MM.1S (cell line): ENCODE measurements at regions not wholly inside any gene's neighbourhood (a gene's known extent, or its start where the extent isn't known, plus 50 kb on each side); places are given as distances from the start of the nearest gene placed in this dataset.

Experiments
- DNase-seq: peaks from one replicate; pipeline ENCODE4 v3.0.0-alpha.2; 2015
- H2AFZ ChIP-seq: fragments of 300-600 bp; sonication (generic); 2 replicates; pipeline ENCODE4 v1.6.0; 2016; ENCODE audit warnings: antibody characterized with exemption, low read length
- H3F3A ChIP-seq: fragments of 300-600 bp; sonication (generic); 2 replicates; pipeline ENCODE4 v1.6.1; 2016; ENCODE audit warnings: mild to moderate bottlenecking, antibody characterized with exemption, low read length, moderate library complexity, mixed read lengths; ENCODE audit not compliant: insufficient read depth
- H3K27ac ChIP-seq: fragments of 300-600 bp; sonication (generic); 2 replicates; pipeline ENCODE4 v1.5.1; 2016; ENCODE audit warnings: mild to moderate bottlenecking, low read length
- H3K27me3 ChIP-seq: fragments of 300-600 bp; sonication (generic); replicated peaks from 2 replicates; pipeline ENCODE4 v1.6.0; 2016; ENCODE audit warnings: low read length; ENCODE audit not compliant: insufficient read depth
- H3K36me3 ChIP-seq: fragments of 300-600 bp; sonication (generic); replicated peaks from 2 replicates; pipeline ENCODE4 v1.6.1; 2016; ENCODE audit warnings: mild to moderate bottlenecking, low read length, mixed read lengths; ENCODE audit not compliant: insufficient read depth
- H3K4me1 ChIP-seq: fragments of 300-600 bp; sonication (generic); 2 replicates; pipeline ENCODE4 v1.6.1; 2016; ENCODE audit warnings: low read length, mixed read lengths
- H3K4me2 ChIP-seq: fragments of 300-600 bp; sonication (generic); 2 replicates; pipeline ENCODE4 v1.6.0; 2016; ENCODE audit warnings: low read depth, low read length
- H3K4me3 ChIP-seq: fragments of 300-600 bp; sonication (generic); 2 replicates; pipeline ENCODE4 v1.5.1; 2016; ENCODE audit warnings: low read length, mixed read lengths
- H3K79me2 ChIP-seq: fragments of 300-600 bp; sonication (generic); 2 replicates; pipeline ENCODE4 v1.6.1; 2016; ENCODE audit warnings: mixed run types, low read length, mixed read lengths
- H3K9ac ChIP-seq: fragments of 300-600 bp; sonication (generic); 2 replicates; pipeline ENCODE4 v1.6.1; 2016; ENCODE audit warnings: low read length, mixed read lengths
- H3K9me2 ChIP-seq: fragments of 300-600 bp; sonication (generic); replicated peaks from 2 replicates; pipeline ENCODE4 v1.6.1; 2016; ENCODE audit warnings: mild to moderate bottlenecking, low read length, mixed read lengths; ENCODE audit not compliant: insufficient read depth
- H3K9me3 ChIP-seq: fragments of 300-600 bp; sonication (generic); replicated peaks from 2 replicates; pipeline ENCODE4 v1.6.1; 2016; ENCODE audit warnings: mild to moderate bottlenecking, low read length, mixed read lengths; ENCODE audit not compliant: insufficient read depth
- H4K20me1 ChIP-seq: fragments of 300-600 bp; sonication (generic); 2 replicates; pipeline ENCODE4 v1.6.1; 2016; ENCODE audit warnings: mild to moderate bottlenecking, low read length, moderate library complexity, mixed read lengths; ENCODE audit not compliant: insufficient read depth
- CTCF ChIP-seq: fragments of 300-600 bp; sonication (generic); IDR thresholded peaks from 2 replicates; pipeline ENCODE4 v1.5.1; 2016; ENCODE audit warnings: antibody characterized with exemption, low read length, mixed read lengths
- EZH2 ChIP-seq: fragments of 300-600 bp; sonication (generic); optimal IDR thresholded peaks from 2 replicates; pipeline ENCODE3; 2017; ENCODE audit warnings: low read depth, mild to moderate bottlenecking, antibody characterized with exemption, low read length, mixed read lengths
- EZH2phosphoT487 ChIP-seq: fragments of 300-600 bp; sonication (generic); IDR thresholded peaks from 2 replicates; pipeline ENCODE4 v1.6.1; 2018; ENCODE audit warnings: antibody characterized with exemption, low read length

GRCh38 chr4:61129971-61130370 lies 70.2 kb upstream of the ADGRL3 start:
- DNase-seq, result no peak
- Histone ChIP-seq H3K27ac (no peak overlapping the region), H3K27me3 (no peaks in the 10 kb centered on the region), H3K4me2 (no peak overlapping the region), H3K4me3 (no peak overlapping the region), H3K9me2 (no peaks in the 10 kb centered on the region), H3K9ac (no peak overlapping the region), H2AFZ (no peak overlapping the region), H3K79me2 (no peaks in the 10 kb centered on the region), H3K36me3 (no peaks in the 10 kb centered on the region), H4K20me1 (no peaks in the 10 kb centered on the region), H3K9me3 (no peaks in the 10 kb centered on the region), H3K4me1 (no peaks in the 10 kb centered on the region), H3F3A (no peaks in the 10 kb centered on the region)
- TF ChIP-seq CTCF (no peak), EZH2 (no peak), EZH2phosphoT487 (no peak)

- H3K27ac ChIP-seq, result no peak overlapping the region
- TF ChIP-seq EZH2 (no peak), CTCF (no peak), EZH2phosphoT487 (no peak)
- H3K4me2 ChIP-seq, result no peak overlapping the region
- no peaks in the 10 kb centered on the region for H4K20me1 ChIP-seq
- H3K4me3 ChIP-seq, result no peak overlapping the region
- no peaks in the 10 kb centered on the region for H3K36me3 ChIP-seq
- no peak overlapping the region for H2AFZ ChIP-seq
- H3K9ac ChIP-seq, result no peak overlapping the region
- H3K4me1 ChIP-seq, result no peaks in the 10 kb centered on the region
- no peaks in the 10 kb centered on the region for H3K79me2 ChIP-seq
- H3K9me3 ChIP-seq, result no peaks in the 10 kb centered on the region; the same call in 1 of the 2 replicates
- no peaks in the 10 kb centered on the region for H3F3A ChIP-seq
- no peak for DNase-seq
- H3K9me2 ChIP-seq, result no peaks in the 10 kb centered on the region
- no peaks in the 10 kb centered on the region for H3K27me3 ChIP-seq
Measured at GRCh38 chr4:61143461-61143860, 56.7 kb upstream of the ADGRL3 start.

GRCh38 chr4:61149278-61149677 lies 50.8 kb upstream of the ADGRL3 start:
- Histone ChIP-seq H2AFZ (no peak overlapping the region), H3K27me3 (no peaks in the 10 kb centered on the region), H3K4me2 (no peak overlapping the region), H3K9me3 (no peaks in the 10 kb centered on the region; the same call in 1 of the 2 replicates), H3F3A (no peaks in the 10 kb centered on the region), H3K9ac (no peak overlapping the region), H3K4me3 (no peak overlapping the region), H3K27ac (no peak overlapping the region), H4K20me1 (no peaks in the 10 kb centered on the region), H3K36me3 (no peaks in the 10 kb centered on the region), H3K9me2 (no peaks in the 10 kb centered on the region), H3K4me1 (no peaks in the 10 kb centered on the region), H3K79me2 (no peaks in the 10 kb centered on the region)
- no peak for TF ChIP-seq CTCF
- TF ChIP-seq EZH2, result no peak
- no peak for TF ChIP-seq EZH2phosphoT487
- no peak for DNase-seq
